ENCODE measurements at regions not wholly inside any gene's neighbourhood (a gene's known extent, or its start where the extent isn't known, plus 50 kb on each side); places are given as distances from the start of the nearest gene placed in this dataset.

DNA sequence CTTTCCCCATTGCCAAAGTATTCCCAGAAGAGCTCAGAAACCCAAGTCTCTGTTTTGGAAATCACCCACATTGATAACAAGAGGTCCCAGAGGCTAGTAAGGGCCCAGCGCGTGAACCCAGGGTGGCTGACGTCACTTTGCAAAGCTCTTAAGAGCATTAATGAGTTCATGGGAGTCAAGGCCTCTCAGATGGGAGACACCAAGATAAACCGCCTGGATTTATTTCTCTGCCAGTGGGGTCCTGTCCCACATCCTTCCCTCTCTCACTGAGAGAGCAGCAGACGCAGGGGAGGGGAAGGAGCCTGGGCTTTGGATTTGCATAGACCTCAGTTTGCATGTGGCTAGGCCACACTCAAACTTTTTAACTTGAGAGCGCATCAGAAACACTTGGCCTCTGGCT lies 184.8 kb upstream of the PDE1C start:
- no peak for TF ChIP-seq CTCF (IDR thresholded peaks at IDR 0.05)
- no peak for TF ChIP-seq EP300 (IDR thresholded peaks at IDR 0.05)
- TF ChIP-seq POLR2AphosphoS5 (IDR thresholded peaks at IDR 0.05) = no peak
